ENCODE measurements at regions not wholly inside any gene's neighbourhood (a gene's known extent, or its start where the extent isn't known, plus 50 kb on each side); places are given as distances from the start of the nearest gene placed in this dataset.

DNA sequence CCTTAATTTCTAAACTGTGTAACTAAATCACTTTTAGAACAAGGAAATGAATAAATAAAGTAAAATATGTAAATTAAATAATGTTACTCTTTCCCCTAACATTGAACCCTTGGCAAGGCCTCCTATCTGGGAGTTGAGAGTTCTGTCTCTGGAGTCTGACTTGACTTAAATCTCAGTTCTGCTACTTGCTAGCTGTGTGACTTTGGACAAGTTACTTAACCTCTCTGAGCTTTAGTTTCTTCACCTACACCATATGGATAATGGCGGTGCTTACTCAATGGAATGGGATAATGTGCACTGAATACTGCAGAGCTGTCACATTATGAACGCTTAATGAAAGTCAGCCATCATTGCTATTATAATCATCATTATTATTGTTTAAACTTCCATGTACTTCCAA, 92.1 kb upstream of the SOD3 start:
- no peak for DNase-seq (ENCODE audit: low read depth, low spot score)
- in situ Hi-C loops (cut with HindIII; ENCODE audit: low sequenced_read_pairs), result no loop called here
- no peak overlapping the region for H3K4me3 ChIP-seq (ENCODE audit: low read depth, low read length)

DNA sequence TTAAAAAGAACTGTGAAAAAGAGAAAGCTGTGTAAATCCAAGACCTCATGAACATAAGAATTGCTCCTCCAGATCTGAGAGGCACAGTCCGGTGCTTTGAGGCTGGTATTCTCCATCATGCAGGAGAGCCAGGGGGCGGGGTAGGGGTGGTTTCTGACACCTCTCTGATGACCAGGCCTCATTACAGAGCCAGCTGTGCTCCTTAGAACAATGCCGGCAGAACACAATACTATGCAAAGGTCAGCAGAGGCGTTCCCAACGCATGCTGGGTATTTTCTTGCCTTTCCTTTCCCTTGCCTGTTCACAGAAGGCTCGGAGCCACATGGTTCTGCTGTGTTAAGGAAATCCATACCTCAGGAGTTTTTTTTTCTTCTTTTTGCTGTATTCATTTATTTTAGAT, 91.2 kb upstream of the SOD3 start:
- H3K4me3 ChIP-seq (ENCODE audit: low read depth, low read length), result no peak overlapping the region
- in situ Hi-C loops (cut with HindIII; ENCODE audit: low sequenced_read_pairs), result no loop called here
- no peak for DNase-seq (ENCODE audit: low read depth, low spot score)
- no peak for TF ChIP-seq CTCF (IDR thresholded peaks at IDR 0.05; ENCODE audit: low read depth, low read length)

More for the DNA sequence above, 92.1 kb upstream of the SOD3 start:
- no peak for TF ChIP-seq CTCF (IDR thresholded peaks at IDR 0.05; ENCODE audit: low read depth, low read length)

GRCh38 chr4:24705016-24705753, 90.2 kb upstream of the SOD3 start:
- no peak for TF ChIP-seq CTCF (IDR thresholded peaks at IDR 0.05; ENCODE audit: low read depth, low read length)
- H3K4me3 ChIP-seq (ENCODE audit: low read depth, low read length), result no peak overlapping the region
- in situ Hi-C loops (cut with HindIII; ENCODE audit: low sequenced_read_pairs), result no loop called here
- DNase-seq (ENCODE audit: low read depth, low spot score), result no peak

DNA sequence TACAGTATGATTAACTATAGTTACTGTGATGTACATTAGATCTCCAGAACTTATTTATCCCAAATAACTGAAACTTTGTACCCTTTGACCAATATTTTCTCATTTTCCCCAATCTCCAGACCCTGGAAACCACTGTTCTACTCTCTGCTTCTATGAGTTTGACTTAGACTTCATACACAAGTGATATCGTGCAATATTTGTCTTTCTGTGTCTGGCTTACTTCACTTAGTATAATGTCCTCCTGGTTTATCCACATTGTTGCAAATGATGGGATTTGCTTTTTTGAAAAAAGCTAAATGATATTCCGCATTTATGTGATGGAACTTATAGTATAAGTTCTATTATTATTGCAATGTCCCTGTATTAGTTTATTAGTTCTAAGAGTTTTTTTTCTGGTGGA, 81.8 kb upstream of the SOD3 start:
- DNase-seq (ENCODE audit: low read depth, low spot score), result no peak
- in situ Hi-C loops (cut with HindIII; ENCODE audit: low sequenced_read_pairs), result no loop called here
- H3K4me3 ChIP-seq (ENCODE audit: low read depth, low read length), result no peak overlapping the region
- no peak for TF ChIP-seq CTCF (IDR thresholded peaks at IDR 0.05; ENCODE audit: low read depth, low read length)

DNA sequence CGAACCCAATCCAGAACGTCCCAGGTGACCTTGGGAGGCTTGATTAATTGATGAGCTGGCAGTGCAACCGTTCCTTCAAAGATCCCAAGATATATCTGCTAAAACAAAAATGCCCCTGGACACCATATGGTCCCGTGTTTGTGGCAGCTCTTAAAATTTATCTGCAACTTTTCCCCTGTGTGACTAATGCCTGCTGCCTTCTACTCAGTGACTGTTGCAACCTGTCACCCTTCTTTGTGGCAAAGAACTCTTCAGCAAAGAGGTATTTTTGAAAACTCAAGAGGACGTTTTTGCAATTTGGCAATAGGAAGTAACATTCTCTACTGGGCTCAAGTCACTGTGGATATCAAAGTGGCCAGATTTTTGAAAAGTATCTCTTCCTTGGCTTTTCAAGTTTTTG, 75.8 kb upstream of the SOD3 start:
- in situ Hi-C loops (cut with HindIII; ENCODE audit: low sequenced_read_pairs), result no loop called here
- H3K4me3 ChIP-seq (ENCODE audit: low read depth, low read length), result no peak overlapping the region
- TF ChIP-seq CTCF (IDR thresholded peaks at IDR 0.05; ENCODE audit: low read depth, low read length), result no peak
- DNase-seq (ENCODE audit: low read depth, low spot score), result no peak

DNA sequence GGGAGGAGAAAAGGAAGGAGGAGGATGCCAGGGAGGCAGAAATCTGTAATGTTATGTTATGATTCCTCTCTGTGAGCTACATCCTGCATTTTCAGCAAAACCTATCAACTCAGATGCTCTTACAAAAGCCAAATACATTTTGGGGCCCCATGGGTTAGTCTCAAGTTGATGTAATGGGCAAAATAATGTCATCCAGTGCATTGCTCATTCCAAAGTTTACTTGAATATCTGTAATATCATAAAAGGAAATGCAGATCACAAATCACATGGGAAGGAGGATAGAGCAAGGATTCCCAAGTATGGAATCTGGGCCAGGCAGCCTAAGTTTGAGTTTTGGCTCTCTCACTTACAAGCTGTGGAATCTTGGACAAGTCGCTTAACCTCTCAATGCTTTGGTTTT, 74.9 kb upstream of the SOD3 start:
- no peak overlapping the region for H3K4me3 ChIP-seq (ENCODE audit: low read depth, low read length)
- DNase-seq (ENCODE audit: low read depth, low spot score), result no peak
- in situ Hi-C loops (cut with HindIII; ENCODE audit: low sequenced_read_pairs), result no loop called here
- no peak for TF ChIP-seq CTCF (IDR thresholded peaks at IDR 0.05; ENCODE audit: low read depth, low read length)
